Esophagus muscularis mucosa (tissue), 3 donors: ENCODE measurements at regions not wholly inside any gene's neighbourhood (a gene's known extent, or its start where the extent isn't known, plus 50 kb on each side); places are given as distances from the start of the nearest gene placed in this dataset.

Experiments used
- POLR2A ChIP-seq: fragments of 450-650 bp; IDR thresholded peaks from one replicate; pipeline ENCODE4 v1.6.1; 2017; ENCODE audit warnings: antibody characterized with exemption, moderate library complexity, mild to moderate bottlenecking, low read depth
- TF ChIP-seq, protein P1 (sequence below), 3 experiments: fragments of 200-600 bp in 2 of 3; fragments of 450-650 bp in 1 of 3; sonication (generic) in 2 of 3; IDR thresholded peaks; one replicate each; pipeline ENCODE4 v1.5.1; 2017 to 2019; ENCODE audit warnings: antibody characterized with exemption in 3 of 3, mild to moderate bottlenecking in 2 of 3, moderate library complexity in 1 of 3

GRCh38 chr3:141681390-141681780 lies 56.7 kb upstream of the RNF7 start:
- TF ChIP-seq, protein P1, sequence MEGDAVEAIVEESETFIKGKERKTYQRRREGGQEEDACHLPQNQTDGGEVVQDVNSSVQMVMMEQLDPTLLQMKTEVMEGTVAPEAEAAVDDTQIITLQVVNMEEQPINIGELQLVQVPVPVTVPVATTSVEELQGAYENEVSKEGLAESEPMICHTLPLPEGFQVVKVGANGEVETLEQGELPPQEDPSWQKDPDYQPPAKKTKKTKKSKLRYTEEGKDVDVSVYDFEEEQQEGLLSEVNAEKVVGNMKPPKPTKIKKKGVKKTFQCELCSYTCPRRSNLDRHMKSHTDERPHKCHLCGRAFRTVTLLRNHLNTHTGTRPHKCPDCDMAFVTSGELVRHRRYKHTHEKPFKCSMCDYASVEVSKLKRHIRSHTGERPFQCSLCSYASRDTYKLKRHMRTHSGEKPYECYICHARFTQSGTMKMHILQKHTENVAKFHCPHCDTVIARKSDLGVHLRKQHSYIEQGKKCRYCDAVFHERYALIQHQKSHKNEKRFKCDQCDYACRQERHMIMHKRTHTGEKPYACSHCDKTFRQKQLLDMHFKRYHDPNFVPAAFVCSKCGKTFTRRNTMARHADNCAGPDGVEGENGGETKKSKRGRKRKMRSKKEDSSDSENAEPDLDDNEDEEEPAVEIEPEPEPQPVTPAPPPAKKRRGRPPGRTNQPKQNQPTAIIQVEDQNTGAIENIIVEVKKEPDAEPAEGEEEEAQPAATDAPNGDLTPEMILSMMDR (IDR thresholded peaks at IDR 0.05): no peak
- no peak for TF ChIP-seq POLR2A
